Vagina (tissue), 2 donors: ENCODE measurements at regions not wholly inside any gene's neighbourhood (a gene's known extent, or its start where the extent isn't known, plus 50 kb on each side); places are given as distances from the start of the nearest gene placed in this dataset.

Experiments
- CTCF ChIP-seq, 3 experiments: fragments of 450-650 bp in 2 of 3; fragments of 200-600 bp in 1 of 3; sonication (generic) in 1 of 3; IDR thresholded peaks; one replicate each; pipeline ENCODE4 v1.5.1; 2017 to 2019; ENCODE audit warnings: antibody characterized with exemption in 3 of 3, mild to moderate bottlenecking in 2 of 3, moderate library complexity in 2 of 3
- POLR2A ChIP-seq, 2 donors: fragments of 450-650 bp; IDR thresholded peaks; one replicate each; pipeline ENCODE4 v1.6.1; 2017; ENCODE audit warnings: antibody characterized with exemption in 2 of 2, mild to moderate bottlenecking in 2 of 2, moderate library complexity in 2 of 2
- POLR2AphosphoS5 ChIP-seq, 2 donors: sonication (generic); formaldehyde crosslinking; IDR thresholded peaks; one replicate each; pipeline ENCODE4 v1.9.0; 2017; ENCODE audit warnings: antibody characterized with exemption in 2 of 2, mild to moderate bottlenecking in 2 of 2, low read depth in 1 of 2; ENCODE audit not compliant: insufficient read depth in 1 of 2

- TF ChIP-seq POLR2A (IDR thresholded peaks at IDR 0.05) (no peak), CTCF (IDR thresholded peaks at IDR 0.05) (no peak), POLR2AphosphoS5 (IDR thresholded peaks at IDR 0.05; ENCODE audit: insufficient read depth in 1 of 2, low read depth in 1 of 2) (no peak)
Measured at GRCh38 chr10:4442296-4442695, 383.7 kb upstream of the AKR1E2 start.
